WTC11 (cell line): ENCODE measurements at regions not wholly inside any gene's neighbourhood (a gene's known extent, or its start where the extent isn't known, plus 50 kb on each side); places are given as distances from the start of the nearest gene placed in this dataset.

Experiments
- ATAC-seq: fragments of 200-7000 bp; cut with Tn5 transposase; 2 replicates; pipeline ENCODE4 v1.10.0; 2021; ENCODE audit warnings: mild to moderate bottlenecking, moderate library complexity
- CTCF ChIA-PET: fragments of 300-600 bp; sonication (Branson Sonifier 250); formaldehyde crosslinking; loops from one replicate; lab custom pipeline; 2021; ENCODE audit warnings: antibody characterized with exemption; lab: Charles Lee
- POLR2A ChIA-PET: fragments of 350-600 bp; sonication (Branson Sonifier 250); formaldehyde crosslinking; loops from one replicate; lab custom pipeline; 2021; ENCODE audit warnings: antibody characterized with exemption; lab: Charles Lee
- DNase-seq: peaks from one replicate; pipeline ENCODE4 v3.0.0; 2021; ENCODE audit warnings: low spot score
- H3K27ac Mint-ChIP-seq: 2 replicates; pipeline ENCODE4 v1.8.0; 2021; ENCODE audit warnings: mixed read lengths
- H3K27me3 Mint-ChIP-seq: 2 replicates; pipeline ENCODE4 v1.8.0; 2021; ENCODE audit warnings: low read depth, mild to moderate bottlenecking, moderate library complexity, mixed read lengths
- H3K36me3 Mint-ChIP-seq: 2 replicates; pipeline ENCODE4 v1.8.0; 2021; ENCODE audit warnings: mixed read lengths
- H3K4me1 Mint-ChIP-seq: 2 replicates; pipeline ENCODE4 v1.8.0; 2022; ENCODE audit warnings: mixed read lengths
- H3K4me3 Mint-ChIP-seq: 2 replicates; pipeline ENCODE4 v1.8.0; 2021; ENCODE audit warnings: mild to moderate bottlenecking, moderate library complexity, mixed read lengths
- H3K9me3 Mint-ChIP-seq: 2 replicates; pipeline ENCODE4 v1.8.0; 2021; ENCODE audit warnings: mixed read lengths
- ATF1 ChIP-seq: sonication (generic); formaldehyde crosslinking; IDR thresholded peaks from 2 replicates; pipeline ENCODE4 v1.8.1; 2023; ENCODE audit warnings: mild to moderate bottlenecking, moderate library complexity, missing genetic modification reagents
- ESRRA ChIP-seq: sonication (generic); formaldehyde crosslinking; IDR thresholded peaks from 2 replicates; pipeline ENCODE4 v1.8.1; 2022; ENCODE audit warnings: mild to moderate bottlenecking, missing genetic modification reagents, borderline replicate concordance
- ETV6 ChIP-seq: sonication (generic); formaldehyde crosslinking; IDR thresholded peaks from 2 replicates; pipeline ENCODE4 v1.8.1; 2022; ENCODE audit warnings: mild to moderate bottlenecking, missing genetic modification reagents
- FOXK1 ChIP-seq: sonication (generic); formaldehyde crosslinking; IDR thresholded peaks from 2 replicates; pipeline ENCODE4 v1.8.0; 2022; ENCODE audit warnings: mild to moderate bottlenecking, moderate library complexity, missing genetic modification reagents
- GTF2I ChIP-seq: fragments of 250-450 bp; sonication (Bioruptor Pico); conservative IDR thresholded peaks from 2 replicates; pipeline ENCODE4 v1.4.0; 2021; ENCODE audit warnings: mild to moderate bottlenecking
- IRF2 ChIP-seq: sonication (generic); formaldehyde crosslinking; IDR thresholded peaks from 2 replicates; pipeline ENCODE4 v1.8.0; 2022; ENCODE audit warnings: low read depth, missing genetic modification reagents, borderline replicate concordance
- JAZF1 ChIP-seq: fragments of 250-450 bp; sonication (Bioruptor Pico); IDR thresholded peaks from 2 replicates; pipeline ENCODE4 v1.9.0; 2021; ENCODE audit warnings: moderate library complexity, mild to moderate bottlenecking, inconsistent platforms
- JUN ChIP-seq: sonication (generic); formaldehyde crosslinking; IDR thresholded peaks from 2 replicates; pipeline ENCODE4 v1.8.0; 2023; ENCODE audit warnings: mild to moderate bottlenecking, missing genetic modification reagents
- MYBL2 ChIP-seq: sonication (generic); formaldehyde crosslinking; IDR thresholded peaks from 2 replicates; pipeline ENCODE4 v1.8.1; 2023; ENCODE audit warnings: mild to moderate bottlenecking, moderate library complexity, missing genetic modification reagents
- RELA ChIP-seq: sonication (generic); formaldehyde crosslinking; IDR thresholded peaks from 2 replicates; pipeline ENCODE4 v1.8.1; 2022; ENCODE audit warnings: missing genetic modification reagents, mild to moderate bottlenecking, borderline replicate concordance
- RORB ChIP-seq: fragments of 250-450 bp; sonication (Bioruptor Pico); IDR thresholded peaks from 2 replicates; pipeline ENCODE4 v1.9.0; 2021; ENCODE audit warnings: mild to moderate bottlenecking
- SMAD3 ChIP-seq: sonication (generic); formaldehyde crosslinking; IDR thresholded peaks from 2 replicates; pipeline ENCODE4 v1.8.0; 2022; ENCODE audit warnings: missing genetic modification reagents, mild to moderate bottlenecking, borderline replicate concordance
- SMAD4 ChIP-seq: sonication (generic); formaldehyde crosslinking; IDR thresholded peaks from 2 replicates; pipeline ENCODE4 v1.8.0; 2022; ENCODE audit warnings: mild to moderate bottlenecking, missing genetic modification reagents
- TCF7 ChIP-seq: sonication (generic); formaldehyde crosslinking; IDR thresholded peaks from 2 replicates; pipeline ENCODE4 v1.8.0; 2022; ENCODE audit warnings: mild to moderate bottlenecking, low read depth, missing genetic modification reagents, moderate library complexity
- TEAD1 ChIP-seq: sonication (generic); formaldehyde crosslinking; IDR thresholded peaks from 2 replicates; pipeline ENCODE4 v1.8.0; 2022; ENCODE audit warnings: mild to moderate bottlenecking, missing genetic modification reagents
- ZNF416 ChIP-seq: fragments of 250-450 bp; sonication (Bioruptor Pico); IDR thresholded peaks from 2 replicates; pipeline ENCODE4 v1.9.0; 2021; ENCODE audit warnings: mild to moderate bottlenecking, inconsistent platforms
- TF ChIP-seq, protein P1 (sequence below): fragments of 200-600 bp; IDR thresholded peaks from 2 replicates; pipeline ENCODE4 v1.8.0; 2022; ENCODE audit warnings: antibody characterized with exemption
- TF ChIP-seq, protein P2 (sequence below): sonication (generic); formaldehyde crosslinking; conservative IDR thresholded peaks from 2 replicates; pipeline ENCODE4 v1.8.1; 2022; ENCODE audit warnings: mild to moderate bottlenecking, missing genetic modification reagents
- TF ChIP-seq, protein P3 (sequence below): fragments of 250-450 bp; sonication (Bioruptor Pico); conservative IDR thresholded peaks from 2 replicates; pipeline ENCODE4 v1.9.0; 2021; ENCODE audit warnings: mild to moderate bottlenecking
- TF ChIP-seq, protein P4 (sequence below): fragments of 250-450 bp; sonication (Bioruptor Pico); IDR thresholded peaks from 2 replicates; pipeline ENCODE4 v1.9.0; 2021; ENCODE audit warnings: moderate library complexity, mild to moderate bottlenecking, inconsistent platforms, borderline replicate concordance
- TF ChIP-seq, protein P5 (sequence below): sonication (generic); formaldehyde crosslinking; IDR thresholded peaks from 2 replicates; pipeline ENCODE4 v1.8.1; 2022; ENCODE audit warnings: low read depth, missing genetic modification reagents, borderline replicate concordance

DNA sequence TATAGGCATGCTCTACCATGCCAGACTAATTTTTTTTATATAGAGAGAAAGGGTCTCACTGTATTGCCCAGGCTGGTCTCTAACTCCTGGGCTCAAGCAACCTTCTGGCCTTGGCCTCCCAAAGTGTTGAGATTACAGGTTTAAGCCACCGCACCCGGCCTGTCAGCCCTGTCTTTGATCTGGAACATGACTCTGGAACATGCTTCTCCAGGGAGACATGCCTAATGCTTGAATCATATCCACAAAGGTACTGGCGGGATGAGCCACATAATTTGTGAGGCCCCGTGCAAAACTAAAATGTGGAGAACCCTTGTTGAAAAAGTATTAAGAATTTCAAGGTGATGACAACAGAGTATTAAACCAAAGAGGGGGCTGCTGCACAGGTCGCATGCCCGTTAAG is 282.8 kb downstream of the ARHGAP12 start (continued):
- TF ChIP-seq, protein P1, sequence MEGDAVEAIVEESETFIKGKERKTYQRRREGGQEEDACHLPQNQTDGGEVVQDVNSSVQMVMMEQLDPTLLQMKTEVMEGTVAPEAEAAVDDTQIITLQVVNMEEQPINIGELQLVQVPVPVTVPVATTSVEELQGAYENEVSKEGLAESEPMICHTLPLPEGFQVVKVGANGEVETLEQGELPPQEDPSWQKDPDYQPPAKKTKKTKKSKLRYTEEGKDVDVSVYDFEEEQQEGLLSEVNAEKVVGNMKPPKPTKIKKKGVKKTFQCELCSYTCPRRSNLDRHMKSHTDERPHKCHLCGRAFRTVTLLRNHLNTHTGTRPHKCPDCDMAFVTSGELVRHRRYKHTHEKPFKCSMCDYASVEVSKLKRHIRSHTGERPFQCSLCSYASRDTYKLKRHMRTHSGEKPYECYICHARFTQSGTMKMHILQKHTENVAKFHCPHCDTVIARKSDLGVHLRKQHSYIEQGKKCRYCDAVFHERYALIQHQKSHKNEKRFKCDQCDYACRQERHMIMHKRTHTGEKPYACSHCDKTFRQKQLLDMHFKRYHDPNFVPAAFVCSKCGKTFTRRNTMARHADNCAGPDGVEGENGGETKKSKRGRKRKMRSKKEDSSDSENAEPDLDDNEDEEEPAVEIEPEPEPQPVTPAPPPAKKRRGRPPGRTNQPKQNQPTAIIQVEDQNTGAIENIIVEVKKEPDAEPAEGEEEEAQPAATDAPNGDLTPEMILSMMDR: no peak
- no peak for TF ChIP-seq MYBL2
- TF ChIP-seq TEAD1 (CRISPR knock-in tag): no peak
- TF ChIP-seq FOXK1 (CRISPR knock-in tag): no peak
- no peak for TF ChIP-seq ZNF416 (CRISPR knock-in tag)
- TF ChIP-seq, protein P2, sequence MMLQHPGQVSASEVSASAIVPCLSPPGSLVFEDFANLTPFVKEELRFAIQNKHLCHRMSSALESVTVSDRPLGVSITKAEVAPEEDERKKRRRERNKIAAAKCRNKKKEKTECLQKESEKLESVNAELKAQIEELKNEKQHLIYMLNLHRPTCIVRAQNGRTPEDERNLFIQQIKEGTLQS: no peak
- TF ChIP-seq JAZF1 (CRISPR knock-in tag): no peak
- TF ChIP-seq, protein P3, sequence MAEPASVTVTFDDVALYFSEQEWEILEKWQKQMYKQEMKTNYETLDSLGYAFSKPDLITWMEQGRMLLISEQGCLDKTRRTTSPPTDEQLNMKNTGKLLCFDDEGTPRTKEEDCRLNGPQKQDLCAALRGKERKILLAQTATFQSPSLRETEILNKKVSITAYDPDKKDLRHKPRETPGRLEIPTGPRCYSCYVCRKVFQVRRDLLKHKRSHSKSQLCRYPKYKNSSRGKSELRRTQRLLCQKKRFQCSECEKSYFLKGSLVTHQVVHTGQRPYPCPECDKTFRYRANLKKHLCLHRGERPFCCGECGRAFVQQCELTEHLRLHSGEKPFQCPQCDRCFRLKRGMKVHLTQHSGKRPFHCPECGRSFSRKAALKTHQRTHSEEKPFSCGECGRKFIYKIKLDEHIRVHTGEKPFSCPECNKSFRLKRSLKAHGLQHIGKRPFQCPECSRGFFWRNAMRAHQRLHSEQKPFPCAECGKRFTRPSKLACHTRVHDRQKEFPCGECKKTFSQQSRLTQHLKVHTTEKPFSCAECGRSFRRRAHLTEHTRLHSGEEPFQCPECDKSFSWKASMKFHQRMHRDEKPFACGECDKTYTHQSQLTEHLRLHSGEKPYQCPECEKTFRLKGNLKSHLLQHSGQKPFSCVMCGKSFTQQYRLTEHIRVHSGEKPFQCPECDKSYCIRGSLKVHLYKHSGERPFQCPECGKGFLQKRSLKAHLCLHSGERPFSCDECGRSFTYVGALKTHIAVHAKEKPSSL: no peak
- TF ChIP-seq ATF1 (CRISPR knock-in tag): no peak
- no peak for TF ChIP-seq ESRRA (CRISPR knock-in tag)

DNA sequence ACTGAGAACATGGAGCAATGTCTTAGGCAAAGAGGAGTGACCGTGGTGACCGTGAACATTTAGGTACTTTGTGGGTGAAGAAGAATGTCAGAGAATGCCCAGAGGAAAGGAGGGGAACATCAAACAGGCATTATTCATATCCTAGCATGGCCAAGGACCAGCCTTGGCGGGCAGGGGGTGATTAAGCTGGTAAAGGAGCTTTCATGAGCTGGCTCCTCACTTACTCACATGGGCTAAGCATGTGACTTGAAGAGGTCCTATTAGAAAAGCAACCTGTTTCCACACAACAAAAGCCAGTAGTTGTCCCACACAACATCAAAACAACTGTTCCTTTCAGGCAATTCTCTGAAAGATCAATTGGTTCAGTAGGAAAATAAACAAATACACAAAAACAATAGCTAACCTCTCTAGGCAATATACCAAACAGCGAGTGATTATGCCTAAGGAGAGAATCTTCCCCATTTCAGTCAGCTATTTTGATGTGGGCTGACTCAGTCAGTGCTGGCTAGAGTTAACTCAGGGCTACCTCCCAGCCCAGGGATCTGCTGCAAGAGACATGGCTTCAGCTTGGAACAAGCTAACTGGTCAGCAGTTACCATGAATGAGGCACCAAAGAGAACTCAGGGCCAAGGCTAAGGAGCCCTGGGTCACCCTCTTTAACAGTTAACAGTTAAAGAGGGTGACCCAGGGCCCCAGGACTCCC is 283.5 kb downstream of the ARHGAP12 start:
- Mint-ChIP-seq H3K27me3 (no peaks in the 10 kb centered on the region), H3K36me3 (0 out of 2 replicates have a peak, but pooled peaks cover 2% of the 10 kb centered on the region), H3K9me3 (peaks cover 19% of the 10 kb centered on the region), H3K27ac (no peak overlapping the region), H3K4me3 (no peak overlapping the region), H3K4me1 (peaks cover 6% of the 10 kb centered on the region)
- POLR2A ChIA-PET: no interaction called here
- no peak for DNase-seq
- TF ChIP-seq JUN (CRISPR knock-in tag): no peak
- no peak for TF ChIP-seq IRF2 (CRISPR knock-in tag)
- TF ChIP-seq GTF2I: no peak
- TF ChIP-seq SMAD3 (CRISPR knock-in tag): no peak
- TF ChIP-seq ETV6 (CRISPR knock-in tag): no peak
- no peak for TF ChIP-seq TCF7 (CRISPR knock-in tag)
- no peak for TF ChIP-seq SMAD4 (CRISPR knock-in tag)
- TF ChIP-seq RELA: no peak
- TF ChIP-seq, protein P4, sequence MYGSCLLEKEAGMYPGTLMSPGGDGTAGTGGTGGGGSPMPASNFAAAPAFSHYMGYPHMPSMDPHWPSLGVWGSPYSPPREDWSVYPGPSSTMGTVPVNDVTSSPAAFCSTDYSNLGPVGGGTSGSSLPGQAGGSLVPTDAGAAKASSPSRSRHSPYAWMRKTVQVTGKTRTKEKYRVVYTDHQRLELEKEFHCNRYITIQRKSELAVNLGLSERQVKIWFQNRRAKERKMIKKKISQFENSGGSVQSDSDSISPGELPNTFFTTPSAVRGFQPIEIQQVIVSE: no peak
- TF ChIP-seq, protein P5, sequence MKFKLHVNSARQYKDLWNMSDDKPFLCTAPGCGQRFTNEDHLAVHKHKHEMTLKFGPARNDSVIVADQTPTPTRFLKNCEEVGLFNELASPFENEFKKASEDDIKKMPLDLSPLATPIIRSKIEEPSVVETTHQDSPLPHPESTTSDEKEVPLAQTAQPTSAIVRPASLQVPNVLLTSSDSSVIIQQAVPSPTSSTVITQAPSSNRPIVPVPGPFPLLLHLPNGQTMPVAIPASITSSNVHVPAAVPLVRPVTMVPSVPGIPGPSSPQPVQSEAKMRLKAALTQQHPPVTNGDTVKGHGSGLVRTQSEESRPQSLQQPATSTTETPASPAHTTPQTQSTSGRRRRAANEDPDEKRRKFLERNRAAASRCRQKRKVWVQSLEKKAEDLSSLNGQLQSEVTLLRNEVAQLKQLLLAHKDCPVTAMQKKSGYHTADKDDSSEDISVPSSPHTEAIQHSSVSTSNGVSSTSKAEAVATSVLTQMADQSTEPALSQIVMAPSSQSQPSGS: no peak
- TF ChIP-seq RORB (CRISPR knock-in tag): no peak
- CTCF ChIA-PET: no interaction called here
- no peak for ATAC-seq
